ENCODE measurements at regions not wholly inside any gene's neighbourhood (a gene's known extent, or its start where the extent isn't known, plus 50 kb on each side); places are given as distances from the start of the nearest gene placed in this dataset.

DNA sequence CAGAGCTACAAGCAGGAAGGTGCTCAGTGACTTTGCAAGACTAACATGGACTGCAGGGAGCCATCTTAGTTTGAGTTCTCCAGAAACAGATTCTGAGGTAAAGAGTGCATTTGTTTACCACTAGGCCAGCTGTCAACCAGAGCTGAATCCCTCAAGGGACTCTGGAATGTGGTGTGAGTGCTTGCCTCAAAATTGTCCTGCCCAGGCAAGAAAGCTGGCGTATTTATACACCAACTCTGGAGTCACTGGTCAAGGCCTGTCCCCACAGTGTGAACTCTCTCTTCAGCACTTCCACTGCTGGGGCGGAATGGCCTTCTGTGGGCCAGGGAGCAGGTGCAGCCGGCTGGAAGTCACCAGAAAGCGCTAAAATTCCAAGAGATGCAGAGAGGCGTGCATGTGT is 139.2 kb upstream of the TBCA start:
- no peak for DNase-seq
- no peak for TF ChIP-seq POLR2A (IDR thresholded peaks at IDR 0.05)
- TF ChIP-seq, protein P1, sequence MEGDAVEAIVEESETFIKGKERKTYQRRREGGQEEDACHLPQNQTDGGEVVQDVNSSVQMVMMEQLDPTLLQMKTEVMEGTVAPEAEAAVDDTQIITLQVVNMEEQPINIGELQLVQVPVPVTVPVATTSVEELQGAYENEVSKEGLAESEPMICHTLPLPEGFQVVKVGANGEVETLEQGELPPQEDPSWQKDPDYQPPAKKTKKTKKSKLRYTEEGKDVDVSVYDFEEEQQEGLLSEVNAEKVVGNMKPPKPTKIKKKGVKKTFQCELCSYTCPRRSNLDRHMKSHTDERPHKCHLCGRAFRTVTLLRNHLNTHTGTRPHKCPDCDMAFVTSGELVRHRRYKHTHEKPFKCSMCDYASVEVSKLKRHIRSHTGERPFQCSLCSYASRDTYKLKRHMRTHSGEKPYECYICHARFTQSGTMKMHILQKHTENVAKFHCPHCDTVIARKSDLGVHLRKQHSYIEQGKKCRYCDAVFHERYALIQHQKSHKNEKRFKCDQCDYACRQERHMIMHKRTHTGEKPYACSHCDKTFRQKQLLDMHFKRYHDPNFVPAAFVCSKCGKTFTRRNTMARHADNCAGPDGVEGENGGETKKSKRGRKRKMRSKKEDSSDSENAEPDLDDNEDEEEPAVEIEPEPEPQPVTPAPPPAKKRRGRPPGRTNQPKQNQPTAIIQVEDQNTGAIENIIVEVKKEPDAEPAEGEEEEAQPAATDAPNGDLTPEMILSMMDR (IDR thresholded peaks at IDR 0.05) = no peak
- intact Hi-C loops (cut with DNase I) = no loop called here
- Histone ChIP-seq H3K4me1 (replicated peaks in 1 of 2) (no peaks in the 10 kb centered on the region), H3K9me3 (replicated peaks in 1 of 3) (no peaks in the 10 kb centered on the region), H3K27ac (no peak overlapping the region), H3K27me3 (no peaks in the 10 kb centered on the region), H3K36me3 (replicated peaks in 1 of 2) (no peaks in the 10 kb centered on the region), H3K4me3 (no peak overlapping the region)
- 79 to 96% (median 93%) methylated on average over 4 to 5 of the region's 5 CpGs for WGBS, 4 donors

DNA sequence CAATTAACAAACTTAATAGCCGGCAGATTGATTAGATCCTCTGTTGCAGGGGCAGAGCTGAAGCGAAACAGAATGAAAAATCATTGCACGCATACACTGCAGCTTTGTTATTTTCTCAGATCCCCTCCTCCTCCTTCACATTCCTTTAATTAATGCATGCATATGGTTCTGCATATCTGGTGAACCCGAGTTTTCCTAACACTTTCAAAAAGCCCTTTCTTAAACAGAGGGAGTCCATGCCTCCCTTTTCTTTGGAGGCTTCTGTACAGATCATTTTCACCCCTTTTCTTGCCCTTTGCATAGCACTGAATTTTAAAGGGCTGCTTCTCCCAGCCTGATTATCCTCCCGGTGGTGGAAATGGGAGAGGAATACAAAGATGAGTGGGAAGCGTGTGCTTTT is 136.6 kb upstream of the TBCA start:
- H3K4me1 ChIP-seq (replicated peaks in 1 of 2) = no peaks in the 10 kb centered on the region
- WGBS, 4 donors = 55 to 62% (median 60%) methylated on average over 6 of the region's 6 CpGs
- no peak overlapping the region for H3K4me3 ChIP-seq
- DNase-seq = no peak
- H3K27ac ChIP-seq = no peak overlapping the region
- TF ChIP-seq, protein P1 (IDR thresholded peaks at IDR 0.05) = no peak
- no peak for TF ChIP-seq POLR2A (IDR thresholded peaks at IDR 0.05)
- no peaks in the 10 kb centered on the region for H3K9me3 ChIP-seq (replicated peaks in 1 of 3)
- no peaks in the 10 kb centered on the region for H3K36me3 ChIP-seq (replicated peaks in 1 of 2)
- intact Hi-C loops (cut with DNase I) = no loop called here
- no peaks in the 10 kb centered on the region for H3K27me3 ChIP-seq

DNA sequence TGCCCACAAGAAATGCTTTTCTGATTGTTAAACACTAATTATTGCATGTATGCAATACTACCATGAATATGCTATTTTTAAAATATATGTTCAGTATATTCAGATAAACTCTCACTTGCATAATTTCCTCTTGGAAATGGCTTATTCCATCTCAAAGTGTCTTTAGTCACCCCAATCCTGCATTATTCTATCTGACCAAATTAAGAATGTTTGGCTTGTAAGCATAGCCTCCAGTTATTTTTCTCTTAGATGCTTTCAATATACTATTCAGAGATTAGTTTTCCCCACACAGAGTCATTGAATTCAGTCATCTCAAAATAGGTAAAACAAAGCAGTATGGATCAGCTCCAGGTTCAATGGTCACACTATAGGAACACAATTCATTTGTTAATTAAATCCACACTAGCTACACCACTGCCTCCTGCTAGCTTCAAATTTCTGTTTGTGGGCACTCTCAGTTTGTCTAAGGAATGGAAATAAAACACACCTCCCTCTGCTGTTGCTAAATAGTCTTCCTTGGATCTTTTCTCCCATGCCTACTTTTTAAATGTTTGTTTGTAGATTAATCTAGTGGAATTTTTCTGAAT is 134.6 kb upstream of the TBCA start:
- H3K27me3 ChIP-seq = no peaks in the 10 kb centered on the region
- intact Hi-C loops (cut with DNase I) = no loop called here
- no peaks in the 10 kb centered on the region for H3K36me3 ChIP-seq (replicated peaks in 1 of 2)
- H3K4me1 ChIP-seq (replicated peaks in 1 of 2) = no peaks in the 10 kb centered on the region
- H3K4me3 ChIP-seq = no peak overlapping the region
- DNase-seq = no peak
- TF ChIP-seq, protein P1 (IDR thresholded peaks at IDR 0.05) = no peak
- H3K9me3 ChIP-seq (replicated peaks in 1 of 3) = no peaks in the 10 kb centered on the region
- no peak overlapping the region for H3K27ac ChIP-seq

DNA sequence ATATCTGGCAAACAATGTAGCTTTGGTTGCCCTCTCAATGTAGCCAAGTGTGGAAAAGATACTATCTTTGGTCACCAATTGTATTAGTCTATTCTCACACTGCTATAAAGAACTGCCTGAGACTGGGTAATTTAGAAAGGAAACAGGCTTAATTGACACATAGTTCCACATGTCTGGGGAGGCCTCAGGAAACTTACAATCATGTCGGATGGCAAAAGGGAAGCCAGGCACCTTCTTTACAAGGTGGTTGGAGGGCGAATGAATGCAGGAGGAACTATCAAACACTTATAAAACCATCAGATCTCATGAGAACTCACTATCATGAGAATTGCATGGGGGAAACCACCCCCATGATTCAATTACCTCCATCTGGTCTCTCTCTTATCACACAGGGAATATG is 133.1 kb upstream of the TBCA start:
- H3K4me1 ChIP-seq (replicated peaks in 1 of 2) = no peaks in the 10 kb centered on the region
- no peak for DNase-seq
- H3K9me3 ChIP-seq (replicated peaks in 1 of 3) = no peaks in the 10 kb centered on the region
- H3K4me3 ChIP-seq = no peak overlapping the region
- no peak overlapping the region for H3K27ac ChIP-seq
- TF ChIP-seq POLR2A (IDR thresholded peaks at IDR 0.05) = no peak
- TF ChIP-seq, protein P1 (IDR thresholded peaks at IDR 0.05) = no peak
- H3K36me3 ChIP-seq (replicated peaks in 1 of 2) = no peaks in the 10 kb centered on the region
- intact Hi-C loops (cut with DNase I) = no loop called here
- 63 to 90% (median 87%) methylated on average over 2 of the region's 2 CpGs for WGBS, 4 donors
- H3K27me3 ChIP-seq = no peaks in the 10 kb centered on the region

Data from adrenal gland (tissue), 9 donors.